H9 (cell line): ENCODE measurements at regions not wholly inside any gene's neighbourhood (a gene's known extent, or its start where the extent isn't known, plus 50 kb on each side); places are given as distances from the start of the nearest gene placed in this dataset.

Experiments used
- DNase-seq: peaks from one replicate; pipeline ENCODE4 v3.0.0-alpha.2; 2017
- H2AFZ ChIP-seq: one replicate; pipeline ENCODE4 v1.6.1; 2013; ENCODE audit warnings: mild to moderate bottlenecking, low read length, control low read depth, moderate library complexity
- H2AK5ac ChIP-seq: 2 replicates; pipeline ENCODE4 v1.6.1; 2013; ENCODE audit warnings: low read length, control low read depth, mixed read lengths; ENCODE audit not compliant: insufficient read length
- H2BK120ac ChIP-seq: one replicate; pipeline ENCODE4 v1.6.1; 2013; ENCODE audit warnings: low read depth, mild to moderate bottlenecking, low read length, control low read depth, inconsistent platforms; ENCODE audit not compliant: poor library complexity, severe bottlenecking
- H2BK12ac ChIP-seq: 2 replicates; pipeline ENCODE4 v1.6.1; 2013; ENCODE audit warnings: low read length, control low read depth, mixed read lengths, low read depth; ENCODE audit not compliant: insufficient read length
- H2BK15ac ChIP-seq: 2 replicates; pipeline ENCODE4 v1.6.1; 2013; ENCODE audit warnings: low read depth, low read length, control low read depth
- H2BK20ac ChIP-seq: one replicate; pipeline ENCODE4 v1.6.1; 2013; ENCODE audit warnings: low read depth, mild to moderate bottlenecking, low read length, control low read depth, inconsistent platforms; ENCODE audit not compliant: poor library complexity, severe bottlenecking
- H2BK5ac ChIP-seq: 2 replicates; pipeline ENCODE4 v1.6.1; 2013; ENCODE audit warnings: low read length, control low read depth, mixed read lengths; ENCODE audit not compliant: insufficient read length
- H3K14ac ChIP-seq: 2 replicates; pipeline ENCODE4 v1.6.1; 2013; ENCODE audit warnings: low read length, control low read depth; ENCODE audit not compliant: insufficient read depth
- H3K18ac ChIP-seq: 2 replicates; pipeline ENCODE4 v1.6.1; 2013; ENCODE audit warnings: low read depth, mild to moderate bottlenecking, mixed read lengths, low read length, control low read depth; ENCODE audit not compliant: insufficient read length
- H3K23ac ChIP-seq: 2 replicates; pipeline ENCODE4 v1.6.1; 2013; ENCODE audit warnings: low read length, control low read depth, mixed read lengths, low read depth; ENCODE audit not compliant: insufficient read length
- H3K23me2 ChIP-seq: 2 replicates; pipeline ENCODE4 v1.6.1; 2013; ENCODE audit warnings: low read depth, mild to moderate bottlenecking, mixed read lengths, low read length, control low read depth; ENCODE audit not compliant: insufficient read length, poor library complexity, severe bottlenecking
- H3K27ac ChIP-seq: 2 replicates; pipeline ENCODE4 v1.5.1; 2013; ENCODE audit warnings: low read length, control low read depth, mixed read lengths, low read depth; ENCODE audit not compliant: insufficient read length
- H3K27me3 ChIP-seq: 2 replicates; pipeline ENCODE4 v1.6.1; 2013; ENCODE audit warnings: low read length, control low read depth, inconsistent platforms; ENCODE audit not compliant: insufficient read depth
- H3K4ac ChIP-seq: 2 replicates; pipeline ENCODE4 v1.6.1; 2013; ENCODE audit warnings: low read depth, mild to moderate bottlenecking, control low read depth, inconsistent platforms, low read length, moderate library complexity
- H3K4me1 ChIP-seq: 2 replicates; pipeline ENCODE4 v1.6.1; 2013; ENCODE audit warnings: low read length, control low read depth, inconsistent platforms; ENCODE audit not compliant: insufficient read depth
- H3K4me2 ChIP-seq: 2 replicates; pipeline ENCODE4 v1.6.1; 2013; ENCODE audit warnings: low read length, control low read depth, mixed read lengths; ENCODE audit not compliant: insufficient read length, insufficient read depth
- H3K56ac ChIP-seq: 2 replicates; pipeline ENCODE4 v1.6.1; 2013; ENCODE audit warnings: low read depth, mild to moderate bottlenecking, mixed read lengths, low read length, control low read depth; ENCODE audit not compliant: insufficient read length
- H3K79me1 ChIP-seq: 2 replicates; pipeline ENCODE4 v1.6.1; 2013; ENCODE audit warnings: low read depth, mild to moderate bottlenecking, moderate library complexity, low read length, control low read depth, inconsistent platforms; ENCODE audit not compliant: insufficient read depth, poor library complexity, severe bottlenecking
- H3K79me2 ChIP-seq: 2 replicates; pipeline ENCODE4 v1.6.1; 2013; ENCODE audit warnings: low read length, control low read depth, inconsistent platforms; ENCODE audit not compliant: insufficient read depth
- H3K9ac ChIP-seq: 2 replicates; pipeline ENCODE4 v1.6.1; 2013; ENCODE audit warnings: low read length, control low read depth, mixed read lengths; ENCODE audit not compliant: insufficient read length; ENCODE audit errors: extremely low read depth
- H3K9me3 ChIP-seq: one replicate; pipeline ENCODE4 v1.6.1; 2013; ENCODE audit warnings: low read depth, low read length, inconsistent platforms; ENCODE audit not compliant: control insufficient read depth
- H3T11ph ChIP-seq: one replicate; pipeline ENCODE4 v1.6.1; 2013; ENCODE audit warnings: mild to moderate bottlenecking, low read length, control low read depth, inconsistent platforms
- H4K20me1 ChIP-seq: one replicate; pipeline ENCODE4 v1.6.1; 2013; ENCODE audit not compliant: control insufficient read depth, insufficient read length, insufficient read depth
- H4K5ac ChIP-seq: 2 replicates; pipeline ENCODE4 v1.6.1; 2013; ENCODE audit warnings: low read depth, mild to moderate bottlenecking, mixed read lengths, low read length, control low read depth; ENCODE audit not compliant: insufficient read length
- H4K8ac ChIP-seq: replicated peaks from 2 replicates; pipeline ENCODE4 v1.6.1; 2013; ENCODE audit warnings: low read length, control low read depth, mixed read lengths, low read depth; ENCODE audit not compliant: insufficient read length
- H4K91ac ChIP-seq: 2 replicates; pipeline ENCODE4 v1.6.1; 2013; ENCODE audit warnings: low read depth, mild to moderate bottlenecking, moderate library complexity, mixed read lengths, low read length, control low read depth; ENCODE audit not compliant: insufficient read length
- H3K27ac Mint-ChIP-seq, 3 experiments: 2 replicates in 2 of 3; 3 replicates in 1 of 3; pipeline ENCODE4 v1.8.0; 2020 to 2021; ENCODE audit warnings: mixed read lengths in 3 of 3, mild to moderate bottlenecking in 1 of 3, moderate library complexity in 1 of 3
- H3K27me3 Mint-ChIP-seq: 2 replicates; pipeline ENCODE4 v1.8.0; 2021; ENCODE audit warnings: low read depth, mild to moderate bottlenecking, moderate library complexity, mixed read lengths
- H3K36me3 Mint-ChIP-seq, 3 experiments: 2 replicates in 2 of 3; 3 replicates in 1 of 3; pipeline ENCODE4 v1.8.0; 2020 to 2021; ENCODE audit warnings: low read depth in 3 of 3, mixed read lengths in 3 of 3; ENCODE audit not compliant: insufficient read depth in 1 of 3
- H3K4me1 Mint-ChIP-seq, 2 experiments: 2 replicates each; pipeline ENCODE4 v1.8.0; 2020; ENCODE audit warnings: mixed read lengths in 2 of 2
- H3K4me3 Mint-ChIP-seq, 2 experiments: 2 replicates in 1 of 2; 3 replicates in 1 of 2; pipeline ENCODE4 v1.8.0; 2020 to 2021; ENCODE audit warnings: mild to moderate bottlenecking in 2 of 2, mixed read lengths in 2 of 2, moderate library complexity in 1 of 2
- H3K9me3 Mint-ChIP-seq, 2 experiments: 2 replicates in 1 of 2; 3 replicates in 1 of 2; pipeline ENCODE4 v1.8.0; 2020; ENCODE audit warnings: mild to moderate bottlenecking in 2 of 2, mixed read lengths in 2 of 2, moderate library complexity in 1 of 2
- CTCF ChIP-seq: fragments of 200-600 bp; sonication (generic); conservative IDR thresholded peaks from 3 replicates; pipeline ENCODE4 v1.8.0; 2021; ENCODE audit warnings: antibody characterized with exemption, mild to moderate bottlenecking
- WGBS: extraction: QIAGEN DNeasy Blood & Tissue Kit; methylation state at CpG from one replicate; pipeline ENCODE4 v1.1.7; 2013; ENCODE audit warnings: missing lambda C conversion rate, low lambda C conversion rate, mixed read lengths; ENCODE audit not compliant: insufficient read length; ENCODE audit errors: extremely low coverage; 5-methylcytosine and 5-hydroxymethylcytosine counted together

GRCh38 chr10:36390221-36390620, 735.2 kb upstream of the ANKRD30A start:
- H3K9me3 Mint-ChIP-seq: peaks cover 0 to 2% of the 10 kb centered on the region in 2 experiments; a peak in 2 of 5 replicates
- no peak overlapping the region for H3K56ac ChIP-seq

More at GRCh38 chr10:36390221-36390620, 735.2 kb upstream of the ANKRD30A start:
- Histone ChIP-seq H2BK120ac (no peak overlapping the region), H3K9ac (no peak overlapping the region), H4K8ac (no peak overlapping the region), H3K27ac (no peak overlapping the region), H3K79me1 (no peaks in the 10 kb centered on the region), H4K20me1 (no peaks in the 10 kb centered on the region), H4K91ac (no peak overlapping the region), H3K27me3 (no peaks in the 10 kb centered on the region), H2AK5ac (no peak overlapping the region), H3K4me2 (no peak overlapping the region), H3K9me3 (no peaks in the 10 kb centered on the region), H2BK12ac (no peak overlapping the region), H3K14ac (no peak overlapping the region), H3T11ph (no peak overlapping the region), H2BK20ac (no peak overlapping the region), H4K5ac (no peak overlapping the region), H3K4me1 (no peaks in the 10 kb centered on the region), H3K23ac (no peak overlapping the region), H3K18ac (no peak overlapping the region), H3K4ac (no peak overlapping the region), H2BK5ac (no peak overlapping the region), H3K79me2 (no peaks in the 10 kb centered on the region), H3K23me2 (no peaks in the 10 kb centered on the region), H2AFZ (no peak overlapping the region), H2BK15ac (no peak overlapping the region)
- no peak overlapping the region for H3K4me3 Mint-ChIP-seq
- H3K27me3 Mint-ChIP-seq: no peaks in the 10 kb centered on the region
- no peak for TF ChIP-seq CTCF
- WGBS: no CpG with 5 or more reads among the region's 1 CpG
- no peak for DNase-seq
- H3K27ac Mint-ChIP-seq: no peak overlapping the region
- no peaks in the 10 kb centered on the region for H3K36me3 Mint-ChIP-seq
- no peaks in the 10 kb centered on the region for H3K4me1 Mint-ChIP-seq
